Keratinocyte (primary cell): ENCODE measurements at regions not wholly inside any gene's neighbourhood (a gene's known extent, or its start where the extent isn't known, plus 50 kb on each side); places are given as distances from the start of the nearest gene placed in this dataset.

Experiments used
- DNase-seq: peaks from one replicate; pipeline ENCODE4 v3.0.0-alpha.2; 2011; ENCODE audit warnings: low read depth, missing footprints, low spot score
- FAIRE-seq: peaks from 2 replicates; lab custom pipeline; 2011; peaks lifted over from hg19 to GRCh38; lab: Jason Lieb, UNC
- H2AFZ ChIP-seq: 2 replicates; pipeline ENCODE4 v1.6.0; 2012; ENCODE audit warnings: low read length, control low read depth, inconsistent platforms; ENCODE audit not compliant: control insufficient read depth
- H3K27ac ChIP-seq: 2 replicates; pipeline ENCODE4 v1.5.1; 2011; ENCODE audit warnings: low read length; ENCODE audit not compliant: control insufficient read depth, insufficient read depth
- H3K27me3 ChIP-seq: 3 replicates; pipeline ENCODE4 v1.6.0; 2011; ENCODE audit warnings: low read length; ENCODE audit not compliant: control insufficient read depth, insufficient read depth; ENCODE audit errors: extremely low read depth
- H3K36me3 ChIP-seq, 2 experiments: 2 replicates in 1 of 2; 3 replicates in 1 of 2; pipeline ENCODE4 v1.5.1; 2011; ENCODE audit warnings: low read length in 2 of 2, mild to moderate bottlenecking in 1 of 2; ENCODE audit not compliant: control insufficient read depth in 2 of 2, insufficient read depth in 2 of 2; ENCODE audit errors: extremely low read depth in 1 of 2
- H3K4me1 ChIP-seq: 3 replicates; pipeline ENCODE4 v1.5.1; 2011; ENCODE audit warnings: low read length; ENCODE audit not compliant: control insufficient read depth, insufficient read depth; ENCODE audit errors: extremely low read depth
- H3K4me2 ChIP-seq: 3 replicates; pipeline ENCODE4 v1.6.0; 2011; ENCODE audit warnings: low read depth, low read length; ENCODE audit not compliant: control insufficient read depth, insufficient read depth; ENCODE audit errors: extremely low read depth
- H3K4me3 ChIP-seq, 3 experiments: fragments of 200-600 bp in 1 of 3; sonication (generic) in 1 of 3; 2 replicates in 2 of 3; 3 replicates in 1 of 3; pipeline ENCODE4 v1.5.1; 2011 to 2016; ENCODE audit warnings: low read length in 3 of 3, mild to moderate bottlenecking in 3 of 3, control low read depth in 2 of 3, inconsistent platforms in 1 of 3, low read depth in 1 of 3, mixed read lengths in 1 of 3, mixed run types in 1 of 3, moderate library complexity in 1 of 3; ENCODE audit not compliant: control insufficient read depth in 2 of 3, insufficient read depth in 2 of 3; ENCODE audit errors: extremely low read depth in 1 of 3
- H3K79me2 ChIP-seq: 2 replicates; pipeline ENCODE4 v1.6.0; 2012; ENCODE audit warnings: low read length; ENCODE audit not compliant: control insufficient read depth, insufficient read depth
- H3K9ac ChIP-seq: 3 replicates; pipeline ENCODE4 v1.6.0; 2011; ENCODE audit warnings: low read length; ENCODE audit not compliant: control insufficient read depth, insufficient read depth; ENCODE audit errors: extremely low read depth
- H3K9me1 ChIP-seq: 3 replicates; pipeline ENCODE4 v1.6.0; 2011; ENCODE audit warnings: low read length; ENCODE audit not compliant: control insufficient read depth, insufficient read depth; ENCODE audit errors: extremely low read depth
- H3K9me3 ChIP-seq: 2 replicates; pipeline ENCODE4 v1.5.1; 2012; ENCODE audit warnings: low read depth, low read length; ENCODE audit not compliant: control insufficient read depth
- H4K20me1 ChIP-seq: 3 replicates; pipeline ENCODE4 v1.6.0; 2011; ENCODE audit warnings: low read length; ENCODE audit not compliant: control insufficient read depth, insufficient read depth; ENCODE audit errors: extremely low read depth
- EZH2 ChIP-seq: IDR thresholded peaks from one replicate; pipeline ENCODE4 v1.6.1; 2012; ENCODE audit warnings: inconsistent platforms, mild to moderate bottlenecking, low read length, moderate library complexity
- dilution Hi-C: fragments of 300-500 bp; cut with MboI; formaldehyde crosslinking; loops from one replicate; pipeline ENCODE4 v1.7.0; 2020; ENCODE audit warnings: low sequenced_read_pairs; ENCODE audit not compliant: extremely low pct_ligation_motif_present
- TF ChIP-seq, protein P1 (sequence below), 3 experiments: IDR thresholded peaks in 1 of 3; conservative IDR thresholded peaks in 1 of 3; optimal IDR thresholded peaks in 1 of 3; 2 replicates in 2 of 3; 3 replicates in 1 of 3; pipeline versions ENCODE3 to v1.5.1; 2011; ENCODE audit warnings: low read length in 3 of 3, mild to moderate bottlenecking in 3 of 3, moderate library complexity in 2 of 3, control low read depth in 1 of 3, inconsistent platforms in 1 of 3; ENCODE audit not compliant: insufficient read depth in 2 of 3; ENCODE audit errors: extremely low read depth in 1 of 3

DNA sequence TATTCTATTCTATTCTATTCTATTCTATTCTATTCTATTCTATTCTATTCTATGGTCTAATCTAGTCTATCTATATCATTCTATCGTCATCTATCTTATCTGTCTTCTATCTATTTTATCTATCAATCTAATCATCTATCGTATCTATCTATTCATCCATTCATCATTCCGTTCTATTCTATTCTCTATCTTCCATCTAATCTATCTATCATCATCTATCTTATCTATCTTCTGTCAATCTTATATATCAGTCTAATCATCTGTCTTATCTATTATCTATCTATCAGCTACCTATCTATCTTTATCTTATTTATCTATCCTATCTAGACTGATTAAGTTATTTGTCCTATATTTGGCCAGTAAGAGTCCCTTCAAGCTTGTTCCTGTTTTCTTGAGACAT, 831.5 kb upstream of the TMEM132C start:
- Histone ChIP-seq H3K9ac (no peak overlapping the region), H3K36me3 (no peaks in the 10 kb centered on the region), H3K27me3 (no peaks in the 10 kb centered on the region), H2AFZ (no peak overlapping the region), H3K27ac (no peak overlapping the region), H3K4me3 (no peak overlapping the region), H4K20me1 (no peaks in the 10 kb centered on the region), H3K79me2 (no peaks in the 10 kb centered on the region), H3K9me3 (peaks cover 2% of the 10 kb centered on the region), H3K4me2 (no peak overlapping the region), H3K4me1 (no peaks in the 10 kb centered on the region), H3K9me1 (no peaks in the 10 kb centered on the region)
- TF ChIP-seq, protein P1, sequence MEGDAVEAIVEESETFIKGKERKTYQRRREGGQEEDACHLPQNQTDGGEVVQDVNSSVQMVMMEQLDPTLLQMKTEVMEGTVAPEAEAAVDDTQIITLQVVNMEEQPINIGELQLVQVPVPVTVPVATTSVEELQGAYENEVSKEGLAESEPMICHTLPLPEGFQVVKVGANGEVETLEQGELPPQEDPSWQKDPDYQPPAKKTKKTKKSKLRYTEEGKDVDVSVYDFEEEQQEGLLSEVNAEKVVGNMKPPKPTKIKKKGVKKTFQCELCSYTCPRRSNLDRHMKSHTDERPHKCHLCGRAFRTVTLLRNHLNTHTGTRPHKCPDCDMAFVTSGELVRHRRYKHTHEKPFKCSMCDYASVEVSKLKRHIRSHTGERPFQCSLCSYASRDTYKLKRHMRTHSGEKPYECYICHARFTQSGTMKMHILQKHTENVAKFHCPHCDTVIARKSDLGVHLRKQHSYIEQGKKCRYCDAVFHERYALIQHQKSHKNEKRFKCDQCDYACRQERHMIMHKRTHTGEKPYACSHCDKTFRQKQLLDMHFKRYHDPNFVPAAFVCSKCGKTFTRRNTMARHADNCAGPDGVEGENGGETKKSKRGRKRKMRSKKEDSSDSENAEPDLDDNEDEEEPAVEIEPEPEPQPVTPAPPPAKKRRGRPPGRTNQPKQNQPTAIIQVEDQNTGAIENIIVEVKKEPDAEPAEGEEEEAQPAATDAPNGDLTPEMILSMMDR (optimal IDR thresholded peaks at IDR 0.05 in 1 of 3, IDR thresholded peaks at IDR 0.05 in 1 of 3, conservative IDR thresholded peaks at IDR 0.05 in 1 of 3; ENCODE audit: extremely low read depth in 1 of 3, insufficient read depth in 2 of 3, low read length in 3 of 3) = no peak
- TF ChIP-seq EZH2 = no peak
- dilution Hi-C loops = no loop called here
- FAIRE-seq = no peak
- DNase-seq = no peak

DNA sequence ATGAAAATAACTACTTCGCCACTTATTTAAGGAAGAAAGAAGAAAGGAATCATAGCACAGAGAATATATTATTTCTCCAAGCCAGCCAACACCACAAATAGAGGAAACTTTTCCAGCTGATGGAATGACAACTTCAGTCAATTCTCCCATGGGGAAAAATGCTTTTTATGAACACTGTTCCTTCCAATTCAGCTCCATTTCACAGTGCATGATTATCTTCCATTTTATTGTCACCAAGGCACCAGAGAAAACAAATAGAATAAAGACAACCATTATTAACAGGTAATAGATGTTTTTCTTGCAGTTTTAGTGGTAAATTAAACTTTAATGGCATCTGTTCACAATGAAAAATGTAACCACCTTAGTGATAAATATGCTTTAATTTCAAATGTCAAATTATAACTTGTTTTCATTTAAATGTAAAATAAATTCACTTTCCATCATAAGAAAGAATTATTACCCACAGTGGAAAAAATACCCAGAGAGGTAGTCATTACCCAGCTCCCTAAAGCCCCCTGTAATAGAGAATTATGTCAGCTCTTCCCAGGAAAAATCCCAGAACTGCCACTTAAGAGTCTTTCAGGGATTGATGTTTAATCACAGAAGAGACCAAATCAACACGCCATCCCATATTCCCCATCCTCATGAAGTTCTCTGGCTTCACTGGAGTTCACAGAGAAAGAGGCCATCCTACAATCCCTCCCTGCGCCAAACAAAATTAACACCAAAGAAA, 828.3 kb upstream of the TMEM132C start:
- Histone ChIP-seq H2AFZ (no peak overlapping the region), H3K36me3 (no peaks in the 10 kb centered on the region), H3K9ac (no peak overlapping the region), H3K27me3 (no peaks in the 10 kb centered on the region), H3K27ac (no peak overlapping the region), H3K79me2 (no peaks in the 10 kb centered on the region), H3K4me2 (no peak overlapping the region), H3K4me1 (no peaks in the 10 kb centered on the region), H3K4me3 (no peak overlapping the region), H4K20me1 (no peaks in the 10 kb centered on the region), H3K9me1 (no peaks in the 10 kb centered on the region), H3K9me3 (no peaks in the 10 kb centered on the region)
- DNase-seq (no peak), FAIRE-seq (no peak)
- TF ChIP-seq EZH2 = no peak
- dilution Hi-C loops = no loop called here
